ENCODE measurements at regions not wholly inside any gene's neighbourhood (a gene's known extent, or its start where the extent isn't known, plus 50 kb on each side); places are given as distances from the start of the nearest gene placed in this dataset.

GRCh38 chr2:240288087-240288521 is 147.4 kb upstream of the GPC1 start:
- no peak for TF ChIP-seq GATA2 (IDR thresholded peaks at IDR 0.05; ENCODE audit: low read depth, low read length)
- TF ChIP-seq GATA3 (IDR thresholded peaks at IDR 0.05; ENCODE audit: low read depth, low read length), result no peak

Measured in SH-SY5Y (cell line).